ENCODE measurements at regions not wholly inside any gene's neighbourhood (a gene's known extent, or its start where the extent isn't known, plus 50 kb on each side); places are given as distances from the start of the nearest gene placed in this dataset.

DNA sequence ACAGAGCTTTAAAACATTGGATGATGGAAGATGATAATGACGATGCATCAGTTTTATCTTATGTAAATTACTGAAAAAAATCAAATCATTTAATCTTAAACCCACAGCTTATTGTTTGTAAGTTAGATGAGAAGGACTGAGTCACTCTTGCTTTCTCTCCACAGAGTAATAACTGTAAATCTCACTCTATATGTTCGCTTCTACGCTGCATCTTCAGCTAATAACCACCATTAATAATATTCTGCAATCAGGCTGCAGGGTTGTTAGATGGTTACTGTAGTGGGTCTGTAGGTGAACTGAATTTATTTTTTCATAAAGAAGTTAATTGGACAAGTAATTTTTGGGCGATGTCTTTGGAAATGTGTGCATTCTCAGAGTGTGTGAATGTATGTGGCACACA is 260.0 kb downstream of the FAT3 start:
- no peaks in the 10 kb centered on the region; a peak in 1 of 4 replicates for H3K4me1 ChIP-seq (ENCODE audit: control insufficient read depth in 1 of 2, insufficient read depth in 2 of 2, low read depth in 1 of 2, low read length in 1 of 2)
- H3K36me3 ChIP-seq (replicated peaks in 1 of 2; ENCODE audit: control insufficient read depth in 1 of 2, insufficient read depth in 2 of 2, low read length in 1 of 2) = no peaks in the 10 kb centered on the region
- no peak overlapping the region for H3K9ac ChIP-seq
- ChIA-PET CTCF (no interaction called here), POLR2A (no interaction called here)
- no peak overlapping the region for H3K4me3 ChIP-seq (ENCODE audit: low read depth in 2 of 2, low read length in 1 of 2)
- no peaks in the 10 kb centered on the region for H4K20me1 ChIP-seq (ENCODE audit: insufficient read depth)
- WGBS (ENCODE audit: low lambda C conversion rate) = 85% methylated on average over 4 of the region's 4 CpGs
- H3K27ac ChIP-seq (ENCODE audit: low read depth in 2 of 2, low read length in 1 of 2) = no peak overlapping the region
- no peaks in the 10 kb centered on the region for H3K27me3 ChIP-seq (ENCODE audit: insufficient read depth)
- no peaks in the 10 kb centered on the region for H3K9me3 ChIP-seq
- no peak for DNase-seq
- no peak overlapping the region for H2AFZ ChIP-seq (ENCODE audit: low read depth)
- no peak overlapping the region for H3K4me2 ChIP-seq
- H3F3A ChIP-seq (replicated peaks; ENCODE audit: insufficient read depth) = no peaks in the 10 kb centered on the region
- H3K9me2 ChIP-seq = no peaks in the 10 kb centered on the region
- TF ChIP-seq EZH2phosphoT487 (IDR thresholded peaks at IDR 0.05; ENCODE audit: borderline replicate concordance, low read depth) (no peak), REST (IDR thresholded peaks at IDR 0.05; ENCODE audit: low read depth, low read length) (no peak), RCOR1 (IDR thresholded peaks at IDR 0.05; ENCODE audit: low read length) (no peak), TAF1 (IDR thresholded peaks at IDR 0.05; ENCODE audit: borderline replicate concordance, low read depth, low read length) (no peak), FOXJ3 (CRISPR knock-in tag; IDR thresholded peaks at IDR 0.05) (no peak), CHD2 (IDR thresholded peaks at IDR 0.05; ENCODE audit: low read length, partially characterized antibody) (no peak), USF1 (IDR thresholded peaks at IDR 0.05; ENCODE audit: borderline replicate concordance, low read depth) (no peak), GABPA (IDR thresholded peaks at IDR 0.05; ENCODE audit: low read depth) (no peak), FOSL2 (IDR thresholded peaks at IDR 0.05; ENCODE audit: borderline replicate concordance, low read depth) (no peak), TCF12 (IDR thresholded peaks at IDR 0.05) (no peak), NRF1 (IDR thresholded peaks at IDR 0.05; ENCODE audit: low read depth, low read length) (no peak), FOXM1 (IDR thresholded peaks at IDR 0.05; ENCODE audit: low read depth) (no peak), JUND (IDR thresholded peaks at IDR 0.05) (no peak), YY1 (IDR thresholded peaks at IDR 0.05; ENCODE audit: low read depth) (no peak), RAD21 (IDR thresholded peaks at IDR 0.05; ENCODE audit: low read length) (no peak), EP300 (IDR thresholded peaks at IDR 0.05; ENCODE audit: borderline replicate concordance in 1 of 2, low read depth in 1 of 2, low read length in 1 of 2) (no peak), NFIC (IDR thresholded peaks at IDR 0.05; ENCODE audit: borderline replicate concordance) (no peak), RXRA (IDR thresholded peaks at IDR 0.05; ENCODE audit: borderline replicate concordance, low read depth) (no peak)
- TF ChIP-seq, protein P1, sequence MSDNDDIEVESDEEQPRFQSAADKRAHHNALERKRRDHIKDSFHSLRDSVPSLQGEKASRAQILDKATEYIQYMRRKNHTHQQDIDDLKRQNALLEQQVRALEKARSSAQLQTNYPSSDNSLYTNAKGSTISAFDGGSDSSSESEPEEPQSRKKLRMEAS (IDR thresholded peaks at IDR 0.05; ENCODE audit: low read depth) = no peak
- H3K79me2 ChIP-seq (ENCODE audit: insufficient read depth) = no peaks in the 10 kb centered on the region

Measured in SK-N-SH (cell line).